PFSK-1 (cell line): ENCODE measurements at regions not wholly inside any gene's neighbourhood (a gene's known extent, or its start where the extent isn't known, plus 50 kb on each side); places are given as distances from the start of the nearest gene placed in this dataset.

Source experiments
- FOXP2 ChIP-seq: optimal IDR thresholded peaks from 2 replicates; pipeline ENCODE3; 2011; ENCODE audit warnings: borderline replicate concordance, control low read depth, inconsistent platforms; ENCODE audit not compliant: insufficient read depth; ENCODE audit errors: extremely low read length, extremely low read depth
- POLR2AphosphoS5 ChIP-seq: IDR thresholded peaks from 2 replicates; pipeline ENCODE4 v1.6.1; 2012; ENCODE audit warnings: low read depth, mild to moderate bottlenecking, control low read depth, low read length, moderate library complexity
- REST ChIP-seq, 2 experiments: IDR thresholded peaks; 2 replicates each; pipeline versions ENCODE4 v1.6.1 to v1.8.0; 2011 to 2012; ENCODE audit warnings: low read depth in 2 of 2, low read length in 2 of 2, control low read depth in 1 of 2, inconsistent platforms in 1 of 2, mild to moderate bottlenecking in 1 of 2, moderate library complexity in 1 of 2; ENCODE audit not compliant: insufficient read depth in 1 of 2
- SIN3A ChIP-seq: IDR thresholded peaks from 2 replicates; pipeline ENCODE4 v1.6.1; 2012; ENCODE audit warnings: mild to moderate bottlenecking, low read length, moderate library complexity, borderline replicate concordance; ENCODE audit not compliant: insufficient read depth
- TAF1 ChIP-seq: IDR thresholded peaks from 2 replicates; pipeline ENCODE4 v1.6.1; 2012; ENCODE audit warnings: low read length, control low read depth, borderline replicate concordance; ENCODE audit not compliant: insufficient read depth

- no peak for TF ChIP-seq FOXP2
Measured at GRCh38 chr4:110967936-110968335, 345.1 kb upstream of the PITX2 start.

GRCh38 chr4:110970642-110971041 lies 347.8 kb upstream of the PITX2 start:
- TF ChIP-seq FOXP2 = no peak
- no peak for TF ChIP-seq REST (IDR thresholded peaks at IDR 0.05; ENCODE audit: insufficient read depth in 1 of 2, low read depth in 2 of 2, low read length in 2 of 2)
- no peak for TF ChIP-seq TAF1
- TF ChIP-seq POLR2AphosphoS5 = no peak
- TF ChIP-seq SIN3A = no peak

- no peak for TF ChIP-seq FOXP2
- TF ChIP-seq TAF1 = no peak
- TF ChIP-seq POLR2AphosphoS5 = no peak
- TF ChIP-seq SIN3A = no peak
- no peak for TF ChIP-seq REST (IDR thresholded peaks at IDR 0.05; ENCODE audit: insufficient read depth in 1 of 2, low read depth in 2 of 2, low read length in 2 of 2)
Measured at GRCh38 chr4:110975338-110975737, 352.5 kb upstream of the PITX2 start.

- TF ChIP-seq TAF1 (no peak), SIN3A (no peak), POLR2AphosphoS5 (no peak), FOXP2 (no peak), REST (IDR thresholded peaks at IDR 0.05; ENCODE audit: insufficient read depth in 1 of 2, low read depth in 2 of 2, low read length in 2 of 2) (no peak)
Measured at GRCh38 chr4:110977554-110977953, 354.7 kb upstream of the PITX2 start.

- no peak for TF ChIP-seq FOXP2
- no peak for TF ChIP-seq SIN3A
- TF ChIP-seq POLR2AphosphoS5 = no peak
- TF ChIP-seq TAF1 = no peak
- no peak for TF ChIP-seq REST (IDR thresholded peaks at IDR 0.05; ENCODE audit: insufficient read depth in 1 of 2, low read depth in 2 of 2, low read length in 2 of 2)
Measured at GRCh38 chr4:110978761-110979160, 355.9 kb upstream of the PITX2 start.

- no peak for TF ChIP-seq FOXP2
- TF ChIP-seq SIN3A = no peak
- no peak for TF ChIP-seq REST (IDR thresholded peaks at IDR 0.05; ENCODE audit: insufficient read depth in 1 of 2, low read depth in 2 of 2, low read length in 2 of 2)
- no peak for TF ChIP-seq TAF1
- no peak for TF ChIP-seq POLR2AphosphoS5
Measured at GRCh38 chr4:110982486-110982885, 359.6 kb upstream of the PITX2 start.
